ENCODE measurements at regions not wholly inside any gene's neighbourhood (a gene's known extent, or its start where the extent isn't known, plus 50 kb on each side); places are given as distances from the start of the nearest gene placed in this dataset.

DNA sequence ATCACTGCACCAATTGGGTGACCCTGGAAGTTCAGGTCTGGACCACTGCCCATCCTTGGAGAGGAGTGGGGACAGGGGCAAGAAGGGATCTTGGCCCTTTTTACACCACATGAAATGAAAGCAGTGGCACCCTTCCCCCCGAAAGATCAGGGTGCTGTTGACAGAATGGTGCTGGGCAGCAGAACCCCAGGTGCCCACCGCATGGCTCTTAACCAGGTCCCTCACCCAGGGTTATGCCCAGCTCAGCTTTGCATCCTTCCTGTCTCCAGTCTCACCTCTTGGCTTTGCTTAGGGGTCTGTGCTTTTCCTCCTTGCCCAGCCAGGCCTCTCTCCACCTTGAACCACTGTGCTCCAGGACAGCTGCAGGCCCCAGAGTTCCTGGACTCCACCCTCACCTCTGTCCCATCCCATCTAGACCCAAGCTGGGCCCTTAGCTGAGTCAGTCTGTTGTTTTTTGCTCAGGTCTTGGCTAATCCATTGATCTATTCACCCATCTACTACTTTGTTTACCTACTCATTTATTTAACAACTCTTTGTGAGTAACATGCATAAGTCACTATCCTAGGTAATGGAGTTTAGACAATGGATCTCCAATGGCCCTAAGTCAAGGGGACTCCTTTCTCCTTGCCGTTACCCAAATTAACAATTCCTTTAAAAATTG lies 77.1 kb upstream of the PRR23E start:
- TF ChIP-seq JUN (CRISPR knock-in tag; IDR thresholded peaks at IDR 0.05) = no peak
- TF ChIP-seq, protein P1, sequence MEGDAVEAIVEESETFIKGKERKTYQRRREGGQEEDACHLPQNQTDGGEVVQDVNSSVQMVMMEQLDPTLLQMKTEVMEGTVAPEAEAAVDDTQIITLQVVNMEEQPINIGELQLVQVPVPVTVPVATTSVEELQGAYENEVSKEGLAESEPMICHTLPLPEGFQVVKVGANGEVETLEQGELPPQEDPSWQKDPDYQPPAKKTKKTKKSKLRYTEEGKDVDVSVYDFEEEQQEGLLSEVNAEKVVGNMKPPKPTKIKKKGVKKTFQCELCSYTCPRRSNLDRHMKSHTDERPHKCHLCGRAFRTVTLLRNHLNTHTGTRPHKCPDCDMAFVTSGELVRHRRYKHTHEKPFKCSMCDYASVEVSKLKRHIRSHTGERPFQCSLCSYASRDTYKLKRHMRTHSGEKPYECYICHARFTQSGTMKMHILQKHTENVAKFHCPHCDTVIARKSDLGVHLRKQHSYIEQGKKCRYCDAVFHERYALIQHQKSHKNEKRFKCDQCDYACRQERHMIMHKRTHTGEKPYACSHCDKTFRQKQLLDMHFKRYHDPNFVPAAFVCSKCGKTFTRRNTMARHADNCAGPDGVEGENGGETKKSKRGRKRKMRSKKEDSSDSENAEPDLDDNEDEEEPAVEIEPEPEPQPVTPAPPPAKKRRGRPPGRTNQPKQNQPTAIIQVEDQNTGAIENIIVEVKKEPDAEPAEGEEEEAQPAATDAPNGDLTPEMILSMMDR (CRISPR knock-in tag; IDR thresholded peaks at IDR 0.05) = no peak
- TF ChIP-seq NKX3-1 (CRISPR knock-in tag; IDR thresholded peaks at IDR 0.05) = no peak
- TF ChIP-seq ZFP62 (CRISPR knock-in tag; IDR thresholded peaks at IDR 0.05) = no peak
- no peak for TF ChIP-seq ZNF670 (CRISPR knock-in tag; IDR thresholded peaks at IDR 0.05; ENCODE audit: borderline replicate concordance)
- no peak for TF ChIP-seq AGO1 (IDR thresholded peaks at IDR 0.05; ENCODE audit: low read depth, low read length, poor library complexity, severe bottlenecking)
- TF ChIP-seq POLR2AphosphoS5 (IDR thresholded peaks at IDR 0.05; ENCODE audit: low read depth, low read length) = no peak
- TF ChIP-seq, protein P2, sequence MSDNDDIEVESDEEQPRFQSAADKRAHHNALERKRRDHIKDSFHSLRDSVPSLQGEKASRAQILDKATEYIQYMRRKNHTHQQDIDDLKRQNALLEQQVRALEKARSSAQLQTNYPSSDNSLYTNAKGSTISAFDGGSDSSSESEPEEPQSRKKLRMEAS (IDR thresholded peaks at IDR 0.05) = no peak
- TF ChIP-seq EZH2 (conservative IDR thresholded peaks at IDR 0.05; ENCODE audit: low read depth, low read length) = no peak
- TF ChIP-seq BORCS8-MEF2B (CRISPR knock-in tag; IDR thresholded peaks at IDR 0.05) = no peak
